Activated CD8-positive, alpha-beta T cell treated with anti-CD3 and anti-CD28 coated beads for 36 hours (primary cell): ENCODE measurements at regions not wholly inside any gene's neighbourhood (a gene's known extent, or its start where the extent isn't known, plus 50 kb on each side); places are given as distances from the start of the nearest gene placed in this dataset.

ENCODE experiments used
- ATAC-seq: fragments of 200-7000 bp; cut with Tn5 transposase; one replicate; pipeline ENCODE4 v1.10.0; 2021; ENCODE audit warnings: mild to moderate bottlenecking, moderate library complexity
- CTCF ChIA-PET: fragments of 350-600 bp; sonication (Branson Sonifier 250); formaldehyde crosslinking; loops from one replicate; lab custom pipeline; 2021; ENCODE audit warnings: antibody characterized with exemption; lab: Charles Lee
- POLR2A ChIA-PET: fragments of 350-600 bp; sonication (Branson Sonifier 250); formaldehyde crosslinking; loops from one replicate; lab custom pipeline; 2021; ENCODE audit warnings: antibody characterized with exemption; lab: Charles Lee
- DNase-seq: peaks from one replicate; pipeline ENCODE4 v3.0.0-alpha.2; 2020
- H3K27ac Mint-ChIP-seq: one replicate; pipeline ENCODE4 v1.8.0; 2021; ENCODE audit warnings: mild to moderate bottlenecking, mixed read lengths
- H3K27me3 Mint-ChIP-seq: one replicate; pipeline ENCODE4 v1.8.0; 2021; ENCODE audit warnings: mixed read lengths
- H3K36me3 Mint-ChIP-seq: one replicate; pipeline ENCODE4 v1.8.0; 2021; ENCODE audit warnings: low read depth, mixed read lengths
- H3K4me1 Mint-ChIP-seq: one replicate; pipeline ENCODE4 v1.8.0; 2021; ENCODE audit warnings: low read depth, mixed read lengths
- H3K4me3 Mint-ChIP-seq: one replicate; pipeline ENCODE4 v1.8.0; 2021; ENCODE audit warnings: mild to moderate bottlenecking, moderate library complexity, mixed read lengths
- H3K9me3 Mint-ChIP-seq: one replicate; pipeline ENCODE4 v1.8.0; 2021; ENCODE audit warnings: mixed read lengths
- intact Hi-C: fragments of 100-400 bp; cut with micrococcal nuclease; formaldehyde crosslinking; loops from one replicate; pipeline ENCODE4 v1.10.0; 2022
- TF ChIP-seq, protein P1 (sequence below): fragments of 200-600 bp; IDR thresholded peaks from one replicate; pipeline ENCODE4 v1.8.0; 2022; ENCODE audit warnings: antibody characterized with exemption, mild to moderate bottlenecking

DNA sequence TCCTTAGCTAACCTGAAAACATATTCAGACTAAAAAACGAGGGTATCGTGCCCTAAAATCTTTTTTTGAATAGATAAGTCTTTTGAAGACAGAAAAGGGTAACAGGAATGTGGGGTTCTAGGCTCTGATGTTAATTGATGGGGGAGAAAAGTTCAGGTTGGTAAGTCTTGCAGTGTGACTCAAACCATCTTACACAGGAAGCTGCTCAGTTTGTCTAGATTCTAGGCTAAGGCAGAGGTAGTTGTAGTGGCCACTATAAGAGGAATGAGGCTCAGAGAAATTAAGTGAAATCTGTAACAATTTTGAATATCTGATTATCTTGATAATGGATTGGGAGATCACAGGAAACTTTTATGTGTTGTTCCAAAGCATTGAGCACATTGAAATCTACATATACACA is 267.9 kb downstream of the PDCD6IP start:
- Mint-ChIP-seq H3K36me3 (no peaks in the 10 kb centered on the region), H3K9me3 (no peaks in the 10 kb centered on the region), H3K4me3 (no peak overlapping the region), H3K27me3 (no peaks in the 10 kb centered on the region), H3K4me1 (peaks cover 2% of the 10 kb centered on the region), H3K27ac (no peak overlapping the region)
- ChIA-PET POLR2A (no interaction called here), CTCF (interaction anchor here (3.0 kb wide), 1 partner anchor 183 kb away, joined by 8 read pairs; no protein-coding TSS in a partner anchor)
- ATAC-seq (no peak), DNase-seq (no peak)
- intact Hi-C loops, result no loop called here
- TF ChIP-seq, protein P1, sequence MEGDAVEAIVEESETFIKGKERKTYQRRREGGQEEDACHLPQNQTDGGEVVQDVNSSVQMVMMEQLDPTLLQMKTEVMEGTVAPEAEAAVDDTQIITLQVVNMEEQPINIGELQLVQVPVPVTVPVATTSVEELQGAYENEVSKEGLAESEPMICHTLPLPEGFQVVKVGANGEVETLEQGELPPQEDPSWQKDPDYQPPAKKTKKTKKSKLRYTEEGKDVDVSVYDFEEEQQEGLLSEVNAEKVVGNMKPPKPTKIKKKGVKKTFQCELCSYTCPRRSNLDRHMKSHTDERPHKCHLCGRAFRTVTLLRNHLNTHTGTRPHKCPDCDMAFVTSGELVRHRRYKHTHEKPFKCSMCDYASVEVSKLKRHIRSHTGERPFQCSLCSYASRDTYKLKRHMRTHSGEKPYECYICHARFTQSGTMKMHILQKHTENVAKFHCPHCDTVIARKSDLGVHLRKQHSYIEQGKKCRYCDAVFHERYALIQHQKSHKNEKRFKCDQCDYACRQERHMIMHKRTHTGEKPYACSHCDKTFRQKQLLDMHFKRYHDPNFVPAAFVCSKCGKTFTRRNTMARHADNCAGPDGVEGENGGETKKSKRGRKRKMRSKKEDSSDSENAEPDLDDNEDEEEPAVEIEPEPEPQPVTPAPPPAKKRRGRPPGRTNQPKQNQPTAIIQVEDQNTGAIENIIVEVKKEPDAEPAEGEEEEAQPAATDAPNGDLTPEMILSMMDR, result no peak

DNA sequence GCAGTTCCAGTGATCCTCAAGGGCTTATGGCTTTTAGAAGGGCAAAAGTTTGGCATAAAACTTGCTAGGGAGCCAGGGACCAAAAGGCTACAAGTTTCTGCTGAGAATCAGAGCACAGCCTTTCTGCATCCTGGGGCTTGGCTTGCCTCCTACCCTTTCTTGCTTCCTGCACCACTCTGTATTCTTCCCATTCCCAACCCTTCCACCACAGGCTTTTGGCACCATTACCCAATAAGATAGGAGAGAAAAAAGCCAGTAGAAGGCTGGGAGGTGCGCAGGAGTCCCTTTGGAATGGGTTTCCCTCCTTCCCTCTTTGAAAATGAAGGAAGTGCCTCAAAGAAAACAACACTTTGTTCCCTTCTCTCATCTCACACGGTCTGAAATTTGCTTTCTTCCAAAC is 268.6 kb downstream of the PDCD6IP start:
- Mint-ChIP-seq H3K36me3 (no peaks in the 10 kb centered on the region), H3K27ac (no peak overlapping the region), H3K4me3 (no peak overlapping the region), H3K9me3 (no peaks in the 10 kb centered on the region), H3K4me1 (peaks cover 2% of the 10 kb centered on the region), H3K27me3 (no peaks in the 10 kb centered on the region)
- ChIA-PET CTCF (no interaction called here), POLR2A (no interaction called here)
- ATAC-seq (no peak), DNase-seq (no peak)
- TF ChIP-seq, protein P1, result no peak
- intact Hi-C loops, result no loop called here

DNA sequence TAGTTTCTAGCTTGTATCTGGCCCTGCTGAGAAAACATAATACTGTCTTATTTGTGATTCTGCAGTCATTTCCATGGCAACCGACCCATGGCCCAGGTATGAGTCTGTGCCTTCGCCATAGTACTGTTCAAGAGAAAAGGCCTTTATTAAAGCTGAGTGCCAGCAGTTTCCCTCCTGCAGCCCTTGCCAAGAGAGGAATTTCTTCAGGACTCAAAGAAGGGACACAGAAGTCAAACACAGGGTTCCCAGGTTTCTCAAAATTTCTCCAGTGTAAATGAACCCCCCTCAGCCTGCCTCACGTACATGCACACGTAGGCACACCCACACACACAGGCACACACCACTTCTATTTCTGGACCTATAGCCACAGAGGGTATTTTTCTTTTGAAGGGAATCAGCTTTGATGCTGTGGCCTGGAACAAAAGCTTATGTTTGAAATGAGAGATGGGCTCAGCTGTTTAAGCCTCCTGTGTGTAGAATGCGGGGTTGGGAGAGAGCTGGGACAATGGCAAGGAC is 269.2 kb downstream of the PDCD6IP start:
- intact Hi-C loops, result no loop called here
- POLR2A ChIA-PET, result no interaction called here
- ATAC-seq, result no peak
- Mint-ChIP-seq H3K4me3 (no peak overlapping the region), H3K4me1 (peaks cover 2% of the 10 kb centered on the region), H3K27ac (no peak overlapping the region), H3K9me3 (no peaks in the 10 kb centered on the region), H3K36me3 (no peaks in the 10 kb centered on the region), H3K27me3 (no peaks in the 10 kb centered on the region)
- TF ChIP-seq, protein P1, result no peak
- CTCF ChIA-PET, result no interaction called here
- DNase-seq, result no peak

DNA sequence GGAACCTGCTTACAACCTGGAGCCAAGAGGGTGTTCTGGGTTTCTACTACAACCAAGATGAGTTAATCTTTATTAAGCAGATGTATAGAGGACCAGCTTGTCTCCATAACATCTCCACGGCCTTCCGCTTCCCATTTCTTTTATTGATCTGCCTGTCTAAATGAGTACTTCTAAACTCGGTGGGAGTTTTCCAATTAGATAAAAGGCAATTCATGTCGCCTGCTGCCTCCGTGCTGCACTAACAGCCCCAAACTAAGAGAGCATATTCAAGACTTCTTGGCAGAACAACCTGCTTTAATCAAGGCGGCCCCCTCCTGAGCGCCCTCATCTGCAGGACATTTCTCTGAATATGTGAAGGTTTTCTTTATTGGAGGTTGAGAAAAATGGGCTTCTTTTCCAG is 270.1 kb downstream of the PDCD6IP start:
- DNase-seq, result no peak
- no peaks in the 10 kb centered on the region for H3K9me3 Mint-ChIP-seq
- H3K4me1 Mint-ChIP-seq, result peaks cover 2% of the 10 kb centered on the region
- TF ChIP-seq, protein P1, result no peak
- POLR2A ChIA-PET, result no interaction called here
- no peaks in the 10 kb centered on the region for H3K27me3 Mint-ChIP-seq
- intact Hi-C loops, result no loop called here
- no peaks in the 10 kb centered on the region for H3K36me3 Mint-ChIP-seq
- ATAC-seq, result no peak
- CTCF ChIA-PET, result interaction anchor here (2.3 kb wide), 1 partner anchor 185 kb away, joined by 8 read pairs; no protein-coding TSS in a partner anchor
- no peak overlapping the region for H3K4me3 Mint-ChIP-seq
- H3K27ac Mint-ChIP-seq, result no peak overlapping the region

DNA sequence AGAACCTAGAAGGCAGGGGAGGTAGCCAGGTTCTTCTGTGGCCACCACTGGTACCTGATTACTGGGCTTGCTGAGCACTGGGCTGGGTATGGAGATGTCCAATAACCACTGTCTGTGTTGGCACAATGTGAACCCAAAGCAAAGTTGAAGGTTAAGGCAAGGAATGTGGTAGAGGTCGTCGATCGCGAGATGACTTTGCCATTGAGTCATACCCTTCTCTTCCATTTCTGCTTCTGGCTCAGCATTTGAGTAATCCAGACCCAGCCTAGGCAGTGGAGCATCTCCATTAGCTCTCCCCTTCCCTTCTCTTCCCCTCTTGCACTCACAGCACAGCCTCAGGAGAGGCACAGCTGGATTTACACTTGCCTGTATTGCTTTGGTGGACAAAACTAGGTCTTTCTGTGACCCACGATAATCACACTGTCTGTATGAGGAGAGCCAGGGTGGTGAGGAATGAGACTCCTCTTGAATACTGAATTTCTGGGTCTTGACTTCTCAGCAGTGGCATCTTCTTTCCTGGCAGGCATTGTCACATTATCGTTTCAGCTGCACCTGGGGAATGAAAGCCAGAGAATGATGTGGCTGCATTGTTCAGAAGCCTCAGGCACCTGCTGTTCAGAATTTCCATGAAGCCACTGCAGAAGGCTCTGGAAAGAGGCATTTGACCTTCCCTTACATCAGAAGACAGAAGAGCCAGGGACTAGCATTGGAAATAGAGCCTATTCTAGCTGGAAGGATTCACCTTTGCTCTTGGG is 272.6 kb downstream of the PDCD6IP start:
- ATAC-seq (no peak), DNase-seq (no peak)
- Mint-ChIP-seq H3K27ac (no peak overlapping the region), H3K9me3 (no peaks in the 10 kb centered on the region), H3K4me1 (peaks cover 2% of the 10 kb centered on the region), H3K36me3 (no peaks in the 10 kb centered on the region), H3K27me3 (no peaks in the 10 kb centered on the region), H3K4me3 (no peak overlapping the region)
- CTCF ChIA-PET, result interaction anchor here (2.3 kb wide), 1 partner anchor 188 kb away, joined by 8 read pairs; no protein-coding TSS in a partner anchor
- intact Hi-C loops, result no loop called here
- POLR2A ChIA-PET, result no interaction called here
- TF ChIP-seq, protein P1, result no peak
